Vagina (tissue), 2 donors: ENCODE measurements at regions not wholly inside any gene's neighbourhood (a gene's known extent, or its start where the extent isn't known, plus 50 kb on each side); places are given as distances from the start of the nearest gene placed in this dataset.

Source experiments
- CTCF ChIP-seq, 3 experiments: fragments of 450-650 bp in 2 of 3; fragments of 200-600 bp in 1 of 3; sonication (generic) in 1 of 3; IDR thresholded peaks; one replicate each; pipeline ENCODE4 v1.5.1; 2017 to 2019; ENCODE audit warnings: antibody characterized with exemption in 3 of 3, mild to moderate bottlenecking in 2 of 3, moderate library complexity in 2 of 3
- POLR2A ChIP-seq, 2 donors: fragments of 450-650 bp; IDR thresholded peaks; one replicate each; pipeline ENCODE4 v1.6.1; 2017; ENCODE audit warnings: antibody characterized with exemption in 2 of 2, mild to moderate bottlenecking in 2 of 2, moderate library complexity in 2 of 2
- POLR2AphosphoS5 ChIP-seq, 2 donors: sonication (generic); formaldehyde crosslinking; IDR thresholded peaks; one replicate each; pipeline ENCODE4 v1.9.0; 2017; ENCODE audit warnings: antibody characterized with exemption in 2 of 2, mild to moderate bottlenecking in 2 of 2, low read depth in 1 of 2; ENCODE audit not compliant: insufficient read depth in 1 of 2

GRCh38 chr10:93245779-93246178 lies 172.1 kb downstream of the CYP26A1 start:
- TF ChIP-seq CTCF (IDR thresholded peaks at IDR 0.05) = no peak
- TF ChIP-seq POLR2A (IDR thresholded peaks at IDR 0.05) = no peak
- TF ChIP-seq POLR2AphosphoS5 (IDR thresholded peaks at IDR 0.05; ENCODE audit: insufficient read depth in 1 of 2, low read depth in 1 of 2) = no peak
